NCI-H128 (cell line): ENCODE measurements at regions not wholly inside any gene's neighbourhood (a gene's known extent, or its start where the extent isn't known, plus 50 kb on each side); places are given as distances from the start of the nearest gene placed in this dataset.
"Not testable (repeated sequence)": the region's sequence is repeated elsewhere in the genome, so short reads cannot be mapped to it uniquely, and the experiment has no call there.

Source experiments
- DNase-seq: peaks from one replicate; lab custom pipeline; 2025; ENCODE audit not compliant: unreplicated experiment; lab: John Stamatoyannopoulos, UW

- DNase-seq = not testable (repeated sequence)
Observed at GRCh38 chr2:111439237-111439636, 318.5 kb downstream of the BCL2L11 start.

DNA sequence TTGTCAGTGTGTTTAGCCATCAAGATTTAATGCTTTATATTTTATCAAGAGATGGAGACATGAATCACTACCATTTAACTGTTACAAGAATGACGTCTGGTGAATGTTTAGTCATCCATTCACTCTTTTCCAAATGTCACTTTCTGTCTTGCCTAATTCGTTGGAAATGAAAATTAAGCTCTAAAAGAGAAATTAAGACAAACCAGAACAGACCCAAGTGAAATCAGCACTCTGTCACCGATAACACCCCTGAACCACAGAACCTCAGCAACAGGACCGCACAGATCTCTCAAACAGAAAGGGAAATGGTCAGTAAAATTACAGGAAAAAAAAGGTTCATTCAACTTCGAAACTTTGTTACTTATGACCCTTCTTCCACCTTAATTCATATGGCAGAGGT is 320.9 kb downstream of the BCL2L11 start:
- DNase-seq = not testable (repeated sequence)

DNA sequence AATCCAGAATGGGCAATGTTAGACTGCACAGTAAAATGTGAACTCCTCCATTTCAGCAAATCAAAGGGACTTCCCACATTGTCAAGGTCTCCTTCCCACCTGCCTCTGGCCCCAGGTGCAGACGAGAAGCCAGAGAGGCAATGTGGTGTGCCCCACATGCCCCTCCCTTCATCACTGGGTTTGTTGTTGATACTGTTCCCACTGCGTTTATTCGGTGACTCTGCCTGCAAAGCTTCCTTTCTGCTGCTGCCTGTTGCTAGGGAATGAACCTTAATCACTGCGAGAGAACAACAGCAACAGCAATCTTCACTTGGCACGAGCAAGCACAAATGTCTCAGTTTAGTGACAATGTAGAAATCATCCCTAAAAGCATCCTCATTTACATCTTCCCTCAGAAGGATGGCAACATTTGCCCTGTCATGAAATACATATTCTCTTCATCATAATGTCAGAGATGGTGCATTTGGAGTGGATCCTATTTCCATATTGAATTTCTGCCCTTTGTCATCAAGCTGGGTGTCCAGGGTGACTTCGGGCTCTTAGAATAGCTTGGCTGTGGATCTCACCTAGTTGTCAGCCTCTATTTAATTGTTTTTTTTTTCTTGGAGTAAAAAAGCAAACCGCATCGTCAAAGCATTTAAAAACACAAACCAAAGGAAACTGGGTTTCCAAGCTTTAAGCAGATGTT is 322.2 kb downstream of the BCL2L11 start:
- DNase-seq = not testable (repeated sequence)

- DNase-seq = not testable (repeated sequence)
Observed at GRCh38 chr2:111444516-111444915, 323.8 kb downstream of the BCL2L11 start.

- DNase-seq = not testable (repeated sequence)
Observed at GRCh38 chr2:111445191-111445929, 324.6 kb downstream of the BCL2L11 start.

GRCh38 chr2:111445941-111446340 is 325.2 kb downstream of the BCL2L11 start:
- not testable (repeated sequence) for DNase-seq

- DNase-seq = not testable (repeated sequence)
Observed at GRCh38 chr2:111447482-111447881, 326.8 kb downstream of the BCL2L11 start.

- DNase-seq = not testable (repeated sequence)
Observed at GRCh38 chr2:111448796-111449195, 328.1 kb downstream of the BCL2L11 start.

- not testable (repeated sequence) for DNase-seq
Observed at GRCh38 chr2:111450526-111450925, 329.8 kb downstream of the BCL2L11 start.

DNA sequence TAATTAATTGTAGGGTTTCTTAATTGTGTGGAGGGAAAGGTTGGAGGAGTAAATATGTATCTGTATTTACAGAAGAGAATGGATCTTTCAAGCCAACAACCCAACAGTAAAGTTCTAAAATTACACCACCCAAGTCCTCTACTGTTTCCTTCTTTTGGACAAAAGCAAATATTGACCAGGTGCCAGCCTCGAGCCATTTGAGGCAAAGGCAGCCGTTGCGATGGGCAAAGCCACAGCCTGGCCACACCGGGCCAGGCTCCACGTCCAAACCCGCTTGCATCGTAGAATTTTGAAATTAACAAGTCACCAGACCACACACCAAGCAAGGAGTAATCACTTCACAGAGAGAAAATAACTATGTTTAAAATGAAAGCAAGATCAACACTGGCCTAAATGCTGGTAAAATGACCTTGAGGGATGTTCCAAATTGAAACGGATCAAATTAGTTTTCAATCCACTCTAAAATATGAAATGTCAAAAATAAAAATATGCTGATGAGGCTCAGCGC is 331.0 kb downstream of the BCL2L11 start:
- not testable (repeated sequence) for DNase-seq

GRCh38 chr2:111452208-111452607 is 331.5 kb downstream of the BCL2L11 start:
- DNase-seq = not testable (repeated sequence)

- not testable (repeated sequence) for DNase-seq
Observed at GRCh38 chr2:111453308-111453707, 332.6 kb downstream of the BCL2L11 start.

GRCh38 chr2:111453816-111454215 is 333.1 kb downstream of the BCL2L11 start:
- not testable (repeated sequence) for DNase-seq

- not testable (repeated sequence) for DNase-seq
Observed at GRCh38 chr2:111454404-111454803, 333.7 kb downstream of the BCL2L11 start.

DNA sequence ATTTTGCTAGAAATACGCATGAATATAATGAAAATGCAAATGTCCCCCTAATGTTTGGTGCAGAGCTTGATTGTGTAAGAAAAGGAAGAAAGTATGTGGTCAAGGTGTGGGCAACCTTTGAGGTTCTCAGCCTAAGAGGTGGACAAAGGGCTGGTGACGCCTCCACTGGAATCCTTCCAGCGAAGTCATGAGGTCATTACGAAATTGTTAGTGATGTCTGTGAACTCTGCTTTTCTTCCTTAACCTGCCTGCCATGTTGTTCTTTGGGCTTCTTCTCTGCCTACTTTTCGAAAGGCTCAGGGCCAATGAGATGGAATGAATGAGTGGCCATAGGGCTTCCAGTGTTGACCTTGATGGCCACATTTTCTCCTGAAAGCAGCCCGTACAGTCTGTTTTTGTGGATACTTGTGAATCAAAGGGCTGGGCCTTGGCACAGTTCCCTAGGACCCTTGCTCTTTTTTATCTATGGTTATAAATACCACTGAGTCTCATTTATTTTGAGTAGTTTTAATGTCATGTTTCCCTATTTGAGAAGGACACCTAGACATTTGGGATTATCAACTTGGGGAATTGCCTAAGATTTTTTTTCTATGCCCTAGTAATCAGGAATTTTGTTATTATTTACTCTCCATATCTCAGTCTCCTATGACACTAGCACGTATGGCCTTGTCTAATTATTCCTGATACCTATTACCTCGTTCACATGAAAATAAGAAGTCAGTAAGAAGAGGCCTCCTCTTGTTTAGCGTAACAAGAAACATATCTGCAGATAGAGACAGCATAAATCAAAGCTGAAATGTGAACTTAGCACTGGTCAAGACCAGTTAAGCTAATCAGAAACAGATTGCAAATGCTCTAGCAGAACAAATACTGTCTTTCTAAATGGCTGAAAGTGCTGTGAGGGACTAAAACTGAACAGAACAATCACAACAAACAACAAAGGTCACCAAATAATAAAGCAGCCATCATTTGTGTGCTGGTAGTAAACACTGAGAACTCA is 334.6 kb downstream of the BCL2L11 start:
- DNase-seq = not testable (repeated sequence)

DNA sequence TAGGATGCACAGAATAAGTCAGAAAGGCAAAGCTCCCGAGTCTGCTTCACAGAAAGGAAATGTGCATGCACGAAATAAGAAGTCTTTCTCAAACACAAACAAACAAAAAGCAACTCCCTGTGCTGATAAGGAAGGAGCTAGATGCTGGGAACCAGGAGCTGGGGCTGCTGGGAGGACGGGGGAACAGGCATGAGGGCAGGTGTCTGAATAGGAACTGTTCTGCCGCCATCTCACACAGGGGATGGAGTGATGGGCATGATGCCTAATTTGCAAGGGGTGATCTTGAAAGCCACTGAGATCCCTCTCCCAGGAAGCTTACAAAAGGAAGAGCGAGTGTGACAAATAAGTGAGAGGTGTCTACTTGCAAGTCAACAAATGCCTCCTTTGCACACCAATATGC is 336.5 kb downstream of the BCL2L11 start:
- DNase-seq = not testable (repeated sequence)

- DNase-seq = not testable (repeated sequence)
Observed at GRCh38 chr2:111460901-111461300, 340.2 kb downstream of the BCL2L11 start.

GRCh38 chr2:111461831-111462230 is 341.1 kb downstream of the BCL2L11 start:
- DNase-seq = not testable (repeated sequence)

GRCh38 chr2:111462572-111462971 is 341.9 kb downstream of the BCL2L11 start:
- DNase-seq = not testable (repeated sequence)

- DNase-seq = not testable (repeated sequence)
Observed at GRCh38 chr2:111463238-111463848, 342.6 kb downstream of the BCL2L11 start.
